MM.1S (cell line): ENCODE measurements at regions not wholly inside any gene's neighbourhood (a gene's known extent, or its start where the extent isn't known, plus 50 kb on each side); places are given as distances from the start of the nearest gene placed in this dataset.

Experiments
- EZH2 ChIP-seq: fragments of 300-600 bp; sonication (generic); optimal IDR thresholded peaks from 2 replicates; pipeline ENCODE3; 2017; ENCODE audit warnings: low read depth, mild to moderate bottlenecking, antibody characterized with exemption, low read length, mixed read lengths
- TF ChIP-seq, protein P1 (sequence below): fragments of 300-600 bp; sonication (generic); IDR thresholded peaks from 2 replicates; pipeline ENCODE4 v1.5.1; 2016; ENCODE audit warnings: antibody characterized with exemption, low read length, mixed read lengths

DNA sequence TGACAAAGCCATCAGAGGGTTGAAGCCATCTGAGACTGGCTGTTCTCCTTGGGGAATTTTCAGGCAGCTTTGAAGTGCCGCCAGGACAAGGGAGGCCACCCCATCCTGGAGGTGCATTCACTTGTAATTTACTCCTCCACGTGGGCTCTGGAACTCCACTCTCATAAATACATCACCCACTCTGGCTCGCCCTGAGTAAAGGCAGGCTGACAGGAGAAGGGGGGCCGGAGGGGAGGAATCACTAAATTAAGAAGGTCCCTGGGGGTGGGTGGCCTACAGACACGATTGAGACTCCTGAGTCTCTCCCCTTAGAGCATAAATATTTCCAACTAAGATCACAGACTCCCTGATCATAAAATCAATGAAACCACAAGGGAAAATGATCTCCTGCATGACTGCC, 56.3 kb upstream of the HNF1B start:
- no peak for TF ChIP-seq EZH2
- TF ChIP-seq, protein P1, sequence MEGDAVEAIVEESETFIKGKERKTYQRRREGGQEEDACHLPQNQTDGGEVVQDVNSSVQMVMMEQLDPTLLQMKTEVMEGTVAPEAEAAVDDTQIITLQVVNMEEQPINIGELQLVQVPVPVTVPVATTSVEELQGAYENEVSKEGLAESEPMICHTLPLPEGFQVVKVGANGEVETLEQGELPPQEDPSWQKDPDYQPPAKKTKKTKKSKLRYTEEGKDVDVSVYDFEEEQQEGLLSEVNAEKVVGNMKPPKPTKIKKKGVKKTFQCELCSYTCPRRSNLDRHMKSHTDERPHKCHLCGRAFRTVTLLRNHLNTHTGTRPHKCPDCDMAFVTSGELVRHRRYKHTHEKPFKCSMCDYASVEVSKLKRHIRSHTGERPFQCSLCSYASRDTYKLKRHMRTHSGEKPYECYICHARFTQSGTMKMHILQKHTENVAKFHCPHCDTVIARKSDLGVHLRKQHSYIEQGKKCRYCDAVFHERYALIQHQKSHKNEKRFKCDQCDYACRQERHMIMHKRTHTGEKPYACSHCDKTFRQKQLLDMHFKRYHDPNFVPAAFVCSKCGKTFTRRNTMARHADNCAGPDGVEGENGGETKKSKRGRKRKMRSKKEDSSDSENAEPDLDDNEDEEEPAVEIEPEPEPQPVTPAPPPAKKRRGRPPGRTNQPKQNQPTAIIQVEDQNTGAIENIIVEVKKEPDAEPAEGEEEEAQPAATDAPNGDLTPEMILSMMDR = no peak
